Immature natural killer cell (primary cell): ENCODE measurements at regions not wholly inside any gene's neighbourhood (a gene's known extent, or its start where the extent isn't known, plus 50 kb on each side); places are given as distances from the start of the nearest gene placed in this dataset.

Experiments
- DNase-seq, 3 donors: peaks; one replicate each; pipeline ENCODE4 v3.0.0; 2022; ENCODE audit warnings: mixed read lengths in 1 of 3
- H3K27ac Mint-ChIP-seq, 6 donors: one replicate each; pipeline ENCODE4 v1.8.0; 2020; ENCODE audit warnings: mixed read lengths in 6 of 6, mild to moderate bottlenecking in 5 of 6, inconsistent platforms in 4 of 6, moderate library complexity in 3 of 6
- H3K27me3 Mint-ChIP-seq, 3 donors: one replicate each; pipeline ENCODE4 v1.8.0; 2020 to 2021; ENCODE audit warnings: low read depth in 3 of 3, mild to moderate bottlenecking in 3 of 3, mixed read lengths in 3 of 3, moderate library complexity in 3 of 3, inconsistent platforms in 1 of 3
- H3K36me3 Mint-ChIP-seq, 3 donors: one replicate each; pipeline ENCODE4 v1.8.0; 2020; ENCODE audit warnings: mixed read lengths in 3 of 3, inconsistent platforms in 2 of 3, mild to moderate bottlenecking in 2 of 3
- H3K4me1 Mint-ChIP-seq, 2 donors: one replicate each; pipeline ENCODE4 v1.8.0; 2020; ENCODE audit warnings: inconsistent platforms in 2 of 2, mild to moderate bottlenecking in 2 of 2, mixed read lengths in 2 of 2, moderate library complexity in 1 of 2
- H3K4me3 Mint-ChIP-seq, 5 donors: one replicate each; pipeline ENCODE4 v1.8.0; 2020; ENCODE audit warnings: mild to moderate bottlenecking in 5 of 5, mixed read lengths in 5 of 5, inconsistent platforms in 3 of 5, moderate library complexity in 3 of 5
- H3K9me3 Mint-ChIP-seq, 6 donors: one replicate each; pipeline ENCODE4 v1.8.0; 2020; ENCODE audit warnings: mild to moderate bottlenecking in 6 of 6, mixed read lengths in 6 of 6, inconsistent platforms in 4 of 6, moderate library complexity in 3 of 6

DNA sequence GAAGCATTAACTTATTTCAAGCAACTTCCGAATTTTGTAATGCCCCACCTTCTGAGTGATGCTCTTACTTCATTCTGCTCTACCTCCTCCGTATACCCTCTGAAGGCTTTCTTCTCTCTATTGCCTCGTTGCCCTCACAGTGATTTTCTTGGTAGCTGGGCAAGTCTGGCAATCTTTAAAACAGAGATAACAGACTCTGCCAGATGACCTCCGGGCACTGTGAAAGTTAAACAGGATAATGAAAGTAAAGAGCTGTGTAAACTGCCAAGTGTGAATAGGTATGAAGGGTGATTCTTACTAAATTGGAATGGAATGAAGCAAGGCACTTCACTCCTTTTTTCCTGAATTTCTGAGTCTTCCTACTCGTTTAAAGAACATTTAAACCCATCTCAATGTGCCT, 207.3 kb upstream of the GYPC start:
- Mint-ChIP-seq H3K36me3 (no peaks in the 10 kb centered on the region), H3K27ac (no peak overlapping the region), H3K4me1 (no peaks in the 10 kb centered on the region), H3K4me3 (no peak overlapping the region), H3K27me3 (peaks cover 0 to 5% (median 4%) of the 10 kb centered on the region in 3 donors), H3K9me3 (peaks cover 0 to 3% (median 0%) of the 10 kb centered on the region in 6 donors)
- DNase-seq: no peak

DNA sequence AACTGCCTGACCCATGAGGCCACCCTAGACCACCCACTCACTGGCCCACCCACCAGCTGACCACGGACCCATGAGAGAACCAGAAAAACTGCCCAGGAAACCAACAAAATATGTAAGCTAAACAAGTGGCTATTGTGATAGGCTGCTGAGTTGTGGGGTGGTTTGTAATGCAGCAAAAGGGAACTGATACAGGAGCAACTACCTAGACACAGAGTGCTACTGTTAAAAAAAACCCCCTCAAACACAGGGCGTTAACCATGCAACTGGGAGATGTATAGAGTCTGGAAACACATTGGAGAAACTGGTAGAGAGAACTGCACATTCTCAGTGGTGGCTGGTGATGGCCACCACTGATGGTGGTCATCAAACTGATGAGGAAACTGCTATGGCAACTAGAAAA, 206.3 kb upstream of the GYPC start:
- no peak overlapping the region for H3K4me3 Mint-ChIP-seq
- H3K9me3 Mint-ChIP-seq: peaks cover 0 to 2% (median 0%) of the 10 kb centered on the region in 6 donors
- no peaks in the 10 kb centered on the region for H3K36me3 Mint-ChIP-seq
- no peak overlapping the region for H3K27ac Mint-ChIP-seq
- no peak for DNase-seq
- peaks cover 0 to 3% (median 2%) of the 10 kb centered on the region in 3 donors for H3K27me3 Mint-ChIP-seq
- no peaks in the 10 kb centered on the region for H3K4me1 Mint-ChIP-seq

GRCh38 chr2:126463892-126464674, 191.9 kb upstream of the GYPC start:
- no peak for DNase-seq
- no peaks in the 10 kb centered on the region for H3K36me3 Mint-ChIP-seq

GRCh38 chr2:126467367-126468054, 188.4 kb upstream of the GYPC start:
- Mint-ChIP-seq H3K36me3 (no peaks in the 10 kb centered on the region), H3K4me3 (no peak overlapping the region), H3K9me3 (peaks cover 0 to 2% (median 0%) of the 10 kb centered on the region in 6 donors), H3K27ac (no peak overlapping the region), H3K4me1 (peaks cover 0 to 4% of the 10 kb centered on the region in 2 donors), H3K27me3 (peaks cover 2 to 4% (median 3%) of the 10 kb centered on the region in 3 donors)
- DNase-seq: no peak

More at GRCh38 chr2:126463892-126464674, 191.9 kb upstream of the GYPC start:
- Mint-ChIP-seq H3K9me3 (peaks cover 0 to 2% (median 0%) of the 10 kb centered on the region in 6 donors), H3K4me3 (no peak overlapping the region), H3K27me3 (peaks cover 3 to 7% (median 3%) of the 10 kb centered on the region in 3 donors), H3K4me1 (peaks cover 0 to 4% of the 10 kb centered on the region in 2 donors), H3K27ac (no peak overlapping the region)

DNA sequence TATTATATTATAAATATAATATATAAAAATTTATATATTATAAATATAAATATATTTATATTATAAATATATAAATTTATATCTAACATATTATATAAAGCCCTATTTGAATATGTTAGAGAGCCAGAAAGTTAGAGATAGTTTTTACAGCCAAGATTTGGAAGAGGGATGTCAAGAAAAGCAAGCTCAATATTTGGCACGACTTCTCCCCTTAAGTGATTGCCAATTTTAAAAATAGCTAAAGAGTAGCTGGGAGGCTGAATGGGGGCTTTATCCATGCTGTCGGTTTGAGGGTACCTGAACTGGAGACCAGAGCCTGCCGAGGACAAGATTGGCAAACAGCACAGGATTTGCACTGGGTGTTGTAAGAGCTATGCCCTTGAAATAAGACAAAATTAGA, 180.9 kb upstream of the GYPC start:
- Mint-ChIP-seq H3K36me3 (no peaks in the 10 kb centered on the region), H3K4me1 (no peaks in the 10 kb centered on the region), H3K27me3 (peaks cover 2 to 3% (median 3%) of the 10 kb centered on the region in 3 donors), H3K9me3 (no peaks in the 10 kb centered on the region), H3K27ac (no peak overlapping the region), H3K4me3 (no peak overlapping the region)
- no peak for DNase-seq

- no peaks in the 10 kb centered on the region for H3K9me3 Mint-ChIP-seq
- H3K27me3 Mint-ChIP-seq: peaks cover 0 to 3% (median 2%) of the 10 kb centered on the region in 3 donors
- no peaks in the 10 kb centered on the region for H3K4me1 Mint-ChIP-seq
- no peaks in the 10 kb centered on the region for H3K36me3 Mint-ChIP-seq
- H3K27ac Mint-ChIP-seq: no peak overlapping the region
- DNase-seq: no peak
- no peak overlapping the region for H3K4me3 Mint-ChIP-seq
Measured at GRCh38 chr2:126476691-126477090, 179.3 kb upstream of the GYPC start.

GRCh38 chr2:126480033-126480432, 175.9 kb upstream of the GYPC start:
- no peaks in the 10 kb centered on the region for H3K36me3 Mint-ChIP-seq
- H3K4me3 Mint-ChIP-seq: no peak overlapping the region
- H3K9me3 Mint-ChIP-seq: no peaks in the 10 kb centered on the region
- no peaks in the 10 kb centered on the region for H3K4me1 Mint-ChIP-seq
- H3K27ac Mint-ChIP-seq: no peak overlapping the region
- H3K27me3 Mint-ChIP-seq: peaks cover 0 to 3% (median 2%) of the 10 kb centered on the region in 3 donors
- DNase-seq: no peak

DNA sequence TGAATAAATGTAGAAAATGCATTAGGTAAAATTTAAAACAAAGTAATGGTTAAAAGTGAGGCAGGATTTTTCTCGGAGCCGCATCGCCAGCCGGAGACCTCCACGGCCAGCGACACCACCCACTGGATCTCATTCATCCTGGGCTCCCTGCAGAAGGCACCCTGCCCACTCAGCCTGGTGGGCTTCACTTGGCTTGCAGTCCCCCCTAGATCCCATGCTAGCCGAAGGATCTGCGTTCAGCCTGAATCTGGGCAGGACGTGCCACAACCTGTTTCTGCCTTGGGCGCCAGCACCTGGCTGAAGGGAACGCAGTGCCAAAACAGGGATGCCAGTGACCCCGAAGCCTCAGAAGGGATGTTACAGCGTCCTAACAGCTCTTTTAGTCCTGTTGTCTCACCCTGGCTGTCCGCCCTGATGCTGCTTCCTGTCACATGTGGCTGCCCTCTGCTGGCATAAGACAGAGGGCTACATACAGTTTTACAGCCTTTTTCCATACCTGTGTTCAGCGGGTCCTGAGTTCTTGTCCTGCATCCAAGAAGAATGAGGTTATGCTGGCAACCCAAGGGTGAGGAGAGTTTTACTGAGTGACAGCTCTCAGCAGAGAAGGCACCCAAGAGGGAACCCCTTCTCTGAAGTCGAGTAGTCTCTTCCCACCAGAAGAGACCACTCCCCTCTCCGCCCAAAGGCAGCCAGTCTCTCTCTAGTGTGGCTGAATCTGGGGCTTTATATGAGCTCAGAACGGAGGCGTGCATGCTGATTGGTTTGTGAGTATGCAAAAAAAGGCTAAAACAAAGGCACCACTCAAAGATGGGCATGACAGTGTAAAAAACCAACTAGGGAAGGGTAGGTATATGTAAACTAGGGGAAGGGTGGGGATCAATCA, 173.1 kb upstream of the GYPC start:
- DNase-seq: no peak
- Mint-ChIP-seq H3K4me3 (no peak overlapping the region), H3K27me3 (peaks cover 0 to 5% (median 2%) of the 10 kb centered on the region in 3 donors), H3K36me3 (no peaks in the 10 kb centered on the region), H3K4me1 (no peaks in the 10 kb centered on the region), H3K27ac (no peak overlapping the region), H3K9me3 (no peaks in the 10 kb centered on the region)

DNA sequence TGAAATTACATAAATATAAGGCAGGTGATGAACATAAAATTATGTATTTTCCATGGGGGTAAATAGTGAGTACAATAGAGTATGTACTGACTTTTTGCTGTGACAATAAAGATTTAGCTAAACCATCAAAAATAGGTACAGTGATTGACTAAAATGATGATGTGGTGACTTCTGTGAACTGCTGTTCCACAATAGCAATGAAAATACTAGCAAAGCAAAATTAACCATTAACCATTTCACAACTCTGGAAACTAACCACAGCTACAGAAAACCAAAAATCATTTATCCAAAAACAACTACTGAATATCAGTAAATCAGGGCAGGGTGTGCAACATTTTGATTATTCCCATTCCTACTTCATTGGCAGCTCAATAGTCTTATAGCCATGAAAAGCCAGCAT, 161.4 kb upstream of the GYPC start:
- DNase-seq: no peak
- Mint-ChIP-seq H3K4me1 (no peaks in the 10 kb centered on the region), H3K36me3 (no peaks in the 10 kb centered on the region), H3K27me3 (peaks cover 1 to 4% (median 2%) of the 10 kb centered on the region in 3 donors), H3K27ac (no peak overlapping the region), H3K4me3 (no peak overlapping the region), H3K9me3 (peaks cover 9 to 19% (median 13%) of the 10 kb centered on the region in 6 donors)

GRCh38 chr2:126495189-126495588, 160.8 kb upstream of the GYPC start:
- H3K27me3 Mint-ChIP-seq: peaks cover 2 to 3% (median 2%) of the 10 kb centered on the region in 3 donors
- no peaks in the 10 kb centered on the region for H3K36me3 Mint-ChIP-seq
- peaks cover 9 to 19% (median 13%) of the 10 kb centered on the region in 6 donors for H3K9me3 Mint-ChIP-seq
- no peaks in the 10 kb centered on the region for H3K4me1 Mint-ChIP-seq
- no peak for DNase-seq
- H3K4me3 Mint-ChIP-seq: no peak overlapping the region
- H3K27ac Mint-ChIP-seq: no peak overlapping the region

- Mint-ChIP-seq H3K4me1 (no peaks in the 10 kb centered on the region), H3K9me3 (peaks cover 9 to 19% (median 13%) of the 10 kb centered on the region in 6 donors), H3K36me3 (no peaks in the 10 kb centered on the region), H3K27ac (no peak overlapping the region), H3K4me3 (no peak overlapping the region), H3K27me3 (peaks cover 3 to 5% (median 5%) of the 10 kb centered on the region in 3 donors)
- no peak for DNase-seq
Measured at GRCh38 chr2:126496493-126496892, 159.5 kb upstream of the GYPC start.

GRCh38 chr2:126503476-126503875, 152.5 kb upstream of the GYPC start:
- H3K27me3 Mint-ChIP-seq: peaks cover 3 to 5% (median 4%) of the 10 kb centered on the region in 3 donors

DNA sequence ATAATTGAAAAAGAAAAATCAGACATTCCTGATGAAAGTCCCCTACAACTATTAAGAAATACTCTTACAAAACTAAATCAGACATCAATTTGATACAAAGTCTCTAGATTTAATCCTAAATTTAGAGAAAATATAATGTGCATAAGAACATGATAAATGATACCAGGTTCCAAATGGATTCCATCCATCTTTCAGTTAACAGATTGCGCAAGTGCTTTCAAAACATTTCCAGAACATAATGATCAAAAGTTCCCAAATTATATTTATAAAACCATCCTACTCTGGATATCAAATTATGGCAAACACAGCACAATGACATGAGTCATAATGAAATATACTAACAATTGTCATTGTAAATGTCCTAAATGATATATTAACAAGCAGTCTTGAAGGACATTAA, 151.0 kb upstream of the GYPC start:
- H3K4me3 Mint-ChIP-seq: no peak overlapping the region
- H3K27ac Mint-ChIP-seq: no peak overlapping the region
- no peaks in the 10 kb centered on the region for H3K36me3 Mint-ChIP-seq
- H3K27me3 Mint-ChIP-seq: peaks cover 3 to 4% (median 3%) of the 10 kb centered on the region in 3 donors
- no peaks in the 10 kb centered on the region for H3K9me3 Mint-ChIP-seq
- DNase-seq: no peak
- H3K4me1 Mint-ChIP-seq: no peaks in the 10 kb centered on the region

More at GRCh38 chr2:126503476-126503875, 152.5 kb upstream of the GYPC start:
- Mint-ChIP-seq H3K4me1 (no peaks in the 10 kb centered on the region), H3K4me3 (no peak overlapping the region), H3K36me3 (no peaks in the 10 kb centered on the region), H3K9me3 (peaks cover 0 to 3% (median 0%) of the 10 kb centered on the region in 6 donors), H3K27ac (no peak overlapping the region)
- DNase-seq: no peak
